Neural progenitor cell (in vitro differentiated cells): ENCODE measurements at regions not wholly inside any gene's neighbourhood (a gene's known extent, or its start where the extent isn't known, plus 50 kb on each side); places are given as distances from the start of the nearest gene placed in this dataset.

Experiments
- DNase-seq: peaks from one replicate; pipeline ENCODE4 v3.0.0-alpha.2; 2016; ENCODE audit warnings: low spot score
- H2AFZ ChIP-seq: fragments of 200-600 bp; sonication (generic); replicated peaks from 2 replicates; pipeline ENCODE4 v1.6.1; 2016; ENCODE audit warnings: antibody characterized with exemption
- H3F3A ChIP-seq: fragments of 200-600 bp; sonication (generic); 2 replicates; pipeline ENCODE4 v1.6.1; 2016; ENCODE audit warnings: antibody characterized with exemption, low read depth
- H3K27ac ChIP-seq: fragments of 200-600 bp; sonication (generic); 2 replicates; pipeline ENCODE4 v1.5.1; 2016; ENCODE audit warnings: mild to moderate bottlenecking
- H3K27me3 ChIP-seq: fragments of 200-600 bp; sonication (generic); 2 replicates; pipeline ENCODE4 v1.6.1; 2016; ENCODE audit warnings: mild to moderate bottlenecking, moderate library complexity
- H3K36me3 ChIP-seq: fragments of 200-600 bp; sonication (generic); 2 replicates; pipeline ENCODE4 v1.5.1; 2016
- H3K4me1 ChIP-seq: fragments of 200-600 bp; sonication (generic); 2 replicates; pipeline ENCODE4 v1.6.1; 2016; ENCODE audit warnings: mixed run types
- H3K4me2 ChIP-seq: fragments of 200-600 bp; sonication (generic); 2 replicates; pipeline ENCODE4 v1.6.1; 2016
- H3K4me3 ChIP-seq: fragments of 200-600 bp; sonication (generic); 2 replicates; pipeline ENCODE4 v1.5.1; 2016
- H3K79me2 ChIP-seq: fragments of 200-600 bp; sonication (generic); 2 replicates; pipeline ENCODE4 v1.6.1; 2016; ENCODE audit warnings: low read depth
- H3K9ac ChIP-seq: fragments of 200-600 bp; sonication (generic); 2 replicates; pipeline ENCODE4 v1.6.1; 2016
- H3K9me3 ChIP-seq: fragments of 200-600 bp; sonication (generic); 2 replicates; pipeline ENCODE4 v1.5.1; 2016; ENCODE audit warnings: low read depth
- H4K20me1 ChIP-seq: fragments of 200-600 bp; sonication (generic); 2 replicates; pipeline ENCODE4 v1.6.1; 2016; ENCODE audit warnings: low read depth
- H3K27ac Mint-ChIP-seq: 3 replicates; pipeline ENCODE4 v1.8.0; 2021; ENCODE audit warnings: mixed read lengths
- H3K27me3 Mint-ChIP-seq: 2 replicates; pipeline ENCODE4 v1.8.0; 2022; ENCODE audit warnings: low read depth, mild to moderate bottlenecking, inconsistent platforms, moderate library complexity, mixed read lengths; ENCODE audit not compliant: insufficient read depth
- H3K36me3 Mint-ChIP-seq: 3 replicates; pipeline ENCODE4 v1.8.0; 2021; ENCODE audit warnings: mixed read lengths
- H3K4me1 Mint-ChIP-seq: 3 replicates; pipeline ENCODE4 v1.8.0; 2021; ENCODE audit warnings: mixed read lengths
- H3K4me3 Mint-ChIP-seq: 3 replicates; pipeline ENCODE4 v1.8.0; 2021; ENCODE audit warnings: mild to moderate bottlenecking, moderate library complexity, mixed read lengths
- H3K9me3 Mint-ChIP-seq: 3 replicates; pipeline ENCODE4 v1.8.0; 2020; ENCODE audit warnings: mixed read lengths
- EZH2 ChIP-seq: fragments of 200-600 bp; sonication (generic); IDR thresholded peaks from 2 replicates; pipeline ENCODE4 v1.6.1; 2017; ENCODE audit warnings: antibody characterized with exemption, mild to moderate bottlenecking, moderate library complexity
- EZH2phosphoT487 ChIP-seq: fragments of 200-600 bp; sonication (generic); IDR thresholded peaks from 2 replicates; pipeline ENCODE4 v1.6.1; 2017; ENCODE audit warnings: antibody characterized with exemption
- TF ChIP-seq, protein P1 (sequence below): fragments of 200-600 bp; sonication (generic); IDR thresholded peaks from 2 replicates; pipeline ENCODE4 v1.5.1; 2017; ENCODE audit warnings: antibody characterized with exemption, mild to moderate bottlenecking

GRCh38 chr10:130782467-130782866 is 529.1 kb downstream of the TCERG1L start:
- Histone ChIP-seq H2AFZ (no peak overlapping the region), H3F3A (no peaks in the 10 kb centered on the region), H3K9ac (no peak overlapping the region), H3K4me3 (no peak overlapping the region), H3K27ac (no peak overlapping the region), H3K27me3 (no peaks in the 10 kb centered on the region), H4K20me1 (no peaks in the 10 kb centered on the region), H3K4me2 (no peak overlapping the region), H3K9me3 (no peaks in the 10 kb centered on the region), H3K4me1 (no peaks in the 10 kb centered on the region), H3K36me3 (no peaks in the 10 kb centered on the region), H3K79me2 (no peaks in the 10 kb centered on the region)
- Mint-ChIP-seq H3K27ac (no peak overlapping the region), H3K4me1 (peaks cover 5% of the 10 kb centered on the region), H3K36me3 (no peaks in the 10 kb centered on the region), H3K27me3 (peaks cover 7% of the 10 kb centered on the region), H3K4me3 (no peak overlapping the region), H3K9me3 (no peaks in the 10 kb centered on the region)
- no peak for TF ChIP-seq EZH2
- TF ChIP-seq, protein P1, sequence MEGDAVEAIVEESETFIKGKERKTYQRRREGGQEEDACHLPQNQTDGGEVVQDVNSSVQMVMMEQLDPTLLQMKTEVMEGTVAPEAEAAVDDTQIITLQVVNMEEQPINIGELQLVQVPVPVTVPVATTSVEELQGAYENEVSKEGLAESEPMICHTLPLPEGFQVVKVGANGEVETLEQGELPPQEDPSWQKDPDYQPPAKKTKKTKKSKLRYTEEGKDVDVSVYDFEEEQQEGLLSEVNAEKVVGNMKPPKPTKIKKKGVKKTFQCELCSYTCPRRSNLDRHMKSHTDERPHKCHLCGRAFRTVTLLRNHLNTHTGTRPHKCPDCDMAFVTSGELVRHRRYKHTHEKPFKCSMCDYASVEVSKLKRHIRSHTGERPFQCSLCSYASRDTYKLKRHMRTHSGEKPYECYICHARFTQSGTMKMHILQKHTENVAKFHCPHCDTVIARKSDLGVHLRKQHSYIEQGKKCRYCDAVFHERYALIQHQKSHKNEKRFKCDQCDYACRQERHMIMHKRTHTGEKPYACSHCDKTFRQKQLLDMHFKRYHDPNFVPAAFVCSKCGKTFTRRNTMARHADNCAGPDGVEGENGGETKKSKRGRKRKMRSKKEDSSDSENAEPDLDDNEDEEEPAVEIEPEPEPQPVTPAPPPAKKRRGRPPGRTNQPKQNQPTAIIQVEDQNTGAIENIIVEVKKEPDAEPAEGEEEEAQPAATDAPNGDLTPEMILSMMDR: peak; percentile 37
- peak; percentile 36 for DNase-seq

GRCh38 chr10:130784326-130784725 is 527.2 kb downstream of the TCERG1L start:
- Mint-ChIP-seq H3K4me3 (no peak overlapping the region), H3K36me3 (no peaks in the 10 kb centered on the region), H3K27me3 (peaks cover 7% of the 10 kb centered on the region), H3K4me1 (peaks cover 5% of the 10 kb centered on the region), H3K9me3 (no peaks in the 10 kb centered on the region), H3K27ac (no peak overlapping the region)
- Histone ChIP-seq H4K20me1 (no peaks in the 10 kb centered on the region), H3K9ac (no peak overlapping the region), H3F3A (no peaks in the 10 kb centered on the region), H3K4me2 (no peak overlapping the region), H3K4me3 (no peak overlapping the region), H3K36me3 (no peaks in the 10 kb centered on the region), H2AFZ (no peak overlapping the region), H3K27ac (no peak overlapping the region), H3K4me1 (no peaks in the 10 kb centered on the region), H3K9me3 (no peaks in the 10 kb centered on the region), H3K27me3 (no peaks in the 10 kb centered on the region), H3K79me2 (no peaks in the 10 kb centered on the region)
- no peak for DNase-seq
- TF ChIP-seq, protein P1: no peak
- TF ChIP-seq EZH2 (no peak), EZH2phosphoT487 (no peak)

- H3K4me1 ChIP-seq: no peaks in the 10 kb centered on the region
- H3K36me3 Mint-ChIP-seq: no peaks in the 10 kb centered on the region
- H3K9me3 ChIP-seq: no peaks in the 10 kb centered on the region
- no peak overlapping the region for H3K4me2 ChIP-seq
- no peak for TF ChIP-seq EZH2
- TF ChIP-seq, protein P1: no peak
- no peak for TF ChIP-seq EZH2phosphoT487
- no peak overlapping the region for H3K27ac Mint-ChIP-seq
- no peaks in the 10 kb centered on the region for H3F3A ChIP-seq
- DNase-seq: no peak
- no peaks in the 10 kb centered on the region for H3K36me3 ChIP-seq
- H3K9ac ChIP-seq: no peak overlapping the region
- no peaks in the 10 kb centered on the region for H3K27me3 ChIP-seq
- H3K27ac ChIP-seq: no peak overlapping the region
- peaks cover 4% of the 10 kb centered on the region for H3K27me3 Mint-ChIP-seq
- no peaks in the 10 kb centered on the region for H3K79me2 ChIP-seq
- H3K4me3 ChIP-seq: no peak overlapping the region
- no peak overlapping the region for H3K4me3 Mint-ChIP-seq
- no peaks in the 10 kb centered on the region for H4K20me1 ChIP-seq
- H3K9me3 Mint-ChIP-seq: no peaks in the 10 kb centered on the region
- peaks cover 5% of the 10 kb centered on the region for H3K4me1 Mint-ChIP-seq
- H2AFZ ChIP-seq: no peak overlapping the region
Observed at GRCh38 chr10:130786365-130786966, 525.1 kb downstream of the TCERG1L start.
